GM21526 (cell line): ENCODE measurements at regions not wholly inside any gene's neighbourhood (a gene's known extent, or its start where the extent isn't known, plus 50 kb on each side); places are given as distances from the start of the nearest gene placed in this dataset.

Experiments used
- ATAC-seq: cut with Tn5 transposase; IDR thresholded peaks from one replicate; pipeline ENCODE4 v1.9.1; 2021; ENCODE audit warnings: moderate library complexity; ENCODE audit not compliant: unreplicated experiment, low FRiP score

GRCh38 chr4:132958457-132959263 is 190.4 kb upstream of the PCDH10 start:
- ATAC-seq, result no peak

GRCh38 chr4:132981611-132982010 is 167.5 kb upstream of the PCDH10 start:
- no peak for ATAC-seq

GRCh38 chr4:132982151-132982550 is 166.9 kb upstream of the PCDH10 start:
- ATAC-seq, result no peak

- ATAC-seq, result no peak
These were observed 158.0 kb upstream of the PCDH10 start for GRCh38 chr4:132991111-132991510.

- no peak for ATAC-seq
These were observed 156.4 kb upstream of the PCDH10 start for GRCh38 chr4:132992686-132993085.

- no peak for ATAC-seq
These were observed 150.4 kb upstream of the PCDH10 start for GRCh38 chr4:132998585-132999230.

GRCh38 chr4:133000012-133000411 is 149.1 kb upstream of the PCDH10 start:
- no peak for ATAC-seq

- no peak for ATAC-seq
These were observed 145.9 kb upstream of the PCDH10 start for GRCh38 chr4:133003169-133003568.

GRCh38 chr4:133014473-133015135 is 134.5 kb upstream of the PCDH10 start:
- ATAC-seq, result no peak

GRCh38 chr4:133045288-133045687 is 103.8 kb upstream of the PCDH10 start:
- no peak for ATAC-seq

GRCh38 chr4:133046156-133046555 is 102.9 kb upstream of the PCDH10 start:
- ATAC-seq, result no peak

GRCh38 chr4:133058701-133059100 is 90.4 kb upstream of the PCDH10 start:
- ATAC-seq, result no peak

- no peak for ATAC-seq
These were observed 90.0 kb upstream of the PCDH10 start for GRCh38 chr4:133059117-133059516.

GRCh38 chr4:133062851-133063250 is 86.2 kb upstream of the PCDH10 start:
- ATAC-seq, result no peak

- ATAC-seq, result no peak
These were observed 81.0 kb upstream of the PCDH10 start for GRCh38 chr4:133068083-133068482.

GRCh38 chr4:133081246-133081645 is 67.8 kb upstream of the PCDH10 start:
- no peak for ATAC-seq

GRCh38 chr4:133084421-133084820 is 64.7 kb upstream of the PCDH10 start:
- no peak for ATAC-seq

- ATAC-seq, result no peak
These were observed 53.5 kb upstream of the PCDH10 start for GRCh38 chr4:133095591-133095990.

- no peak for ATAC-seq
These were observed 52.1 kb upstream of the PCDH10 start for GRCh38 chr4:133096972-133097371.
